Neural cell (in vitro differentiated cells): ENCODE measurements at regions not wholly inside any gene's neighbourhood (a gene's known extent, or its start where the extent isn't known, plus 50 kb on each side); places are given as distances from the start of the nearest gene placed in this dataset.

Source experiments
- H2AFZ ChIP-seq: fragments of 200-600, 300-800 bp; sonication (generic), shearing (Covaris generic); 2 replicates; pipeline ENCODE4 v1.6.0; 2014; ENCODE audit warnings: low read depth, mild to moderate bottlenecking, antibody characterized with exemption, low read length, moderate library complexity
- H3F3A ChIP-seq: fragments of 200-600 bp; shearing (Covaris generic); 2 replicates; pipeline ENCODE4 v1.6.1; 2016; ENCODE audit warnings: mild to moderate bottlenecking, moderate library complexity, mixed read lengths, antibody characterized with exemption, low read length; ENCODE audit not compliant: insufficient read depth, poor library complexity, severe bottlenecking
- H3K27ac ChIP-seq: fragments of 200-600, 300-800 bp; sonication (generic), shearing (Covaris generic); 2 replicates; pipeline ENCODE4 v1.5.1; 2014; ENCODE audit warnings: mild to moderate bottlenecking, low read length, moderate library complexity
- H3K27me3 ChIP-seq: fragments of 300-800, 200-600 bp; sonication (generic), shearing (Covaris generic); 2 replicates; pipeline ENCODE4 v1.6.0; 2014; ENCODE audit warnings: mild to moderate bottlenecking, low read depth, low read length, moderate library complexity; ENCODE audit not compliant: insufficient read depth
- H3K36me3 ChIP-seq: fragments of 300-800, 200-600 bp; sonication (generic), shearing (Covaris generic); 2 replicates; pipeline ENCODE4 v1.5.1; 2014; ENCODE audit warnings: mild to moderate bottlenecking, antibody characterized with exemption, low read length, moderate library complexity; ENCODE audit not compliant: insufficient read depth
- H3K4me2 ChIP-seq: fragments of 300-800, 200-600 bp; sonication (generic), shearing (Covaris generic); 2 replicates; pipeline ENCODE4 v1.6.0; 2014; ENCODE audit warnings: mild to moderate bottlenecking, low read length
- H3K4me3 ChIP-seq: fragments of 300-800, 200-600 bp; sonication (generic), shearing (Covaris generic); 2 replicates; pipeline ENCODE4 v1.5.1; 2014; ENCODE audit warnings: mild to moderate bottlenecking, low read length, moderate library complexity
- H3K79me2 ChIP-seq: fragments of 200-600 bp; shearing (Covaris generic); replicated peaks from 2 replicates; pipeline ENCODE4 v1.6.0; 2014; ENCODE audit warnings: mild to moderate bottlenecking, low read length, moderate library complexity; ENCODE audit not compliant: insufficient read depth
- H3K9ac ChIP-seq: fragments of 300-800, 200-600 bp; sonication (generic), shearing (Covaris generic); 2 replicates; pipeline ENCODE4 v1.6.1; 2016; ENCODE audit warnings: mild to moderate bottlenecking, low read length, mixed read lengths
- H3K9me2 ChIP-seq: fragments of 200-600 bp; shearing (Covaris generic); 2 replicates; pipeline ENCODE4 v1.6.1; 2016; ENCODE audit warnings: mild to moderate bottlenecking, low read length, mixed read lengths; ENCODE audit not compliant: insufficient read depth
- H3K9me3 ChIP-seq: fragments of 200-600, 300-800 bp; sonication (generic), shearing (Covaris generic); 2 replicates; pipeline ENCODE4 v1.6.1; 2016; ENCODE audit warnings: mild to moderate bottlenecking, mixed run types, low read length, moderate library complexity, mixed read lengths
- H4K20me1 ChIP-seq: fragments of 200-600 bp; shearing (Covaris generic); 2 replicates; pipeline ENCODE4 v1.6.1; 2016; ENCODE audit warnings: mild to moderate bottlenecking, mixed run types; ENCODE audit not compliant: insufficient read depth
- CTCF ChIP-seq: fragments of 450-650 bp; IDR thresholded peaks from 2 replicates; pipeline ENCODE4 v1.5.1; 2014; ENCODE audit warnings: antibody characterized with exemption, mild to moderate bottlenecking, moderate library complexity; ENCODE audit not compliant: poor library complexity, severe bottlenecking
- EP300 ChIP-seq: fragments of 450-650 bp; conservative IDR thresholded peaks from 2 replicates; pipeline ENCODE4 v1.6.1; 2014; ENCODE audit warnings: antibody characterized with exemption, mild to moderate bottlenecking, moderate library complexity; ENCODE audit not compliant: poor library complexity, severe bottlenecking
- EZH2 ChIP-seq: fragments of 200-600, 300-800 bp; shearing (Covaris generic), sonication (generic); IDR thresholded peaks from 2 replicates; pipeline ENCODE4 v1.6.1; 2014; ENCODE audit warnings: antibody characterized with exemption, low read length, borderline replicate concordance, mild to moderate bottlenecking; ENCODE audit not compliant: insufficient read depth, poor library complexity, severe bottlenecking
- MXI1 ChIP-seq: fragments of 450-650 bp; conservative IDR thresholded peaks from 2 replicates; pipeline ENCODE4 v1.6.1; 2014; ENCODE audit warnings: antibody characterized with exemption, mild to moderate bottlenecking; ENCODE audit not compliant: poor library complexity, severe bottlenecking
- POLR2AphosphoS5 ChIP-seq: IDR thresholded peaks from 2 replicates; pipeline ENCODE4 v1.6.1; 2012
- RAD21 ChIP-seq: fragments of 450-650 bp; conservative IDR thresholded peaks from 2 replicates; pipeline ENCODE4 v1.6.1; 2014; ENCODE audit warnings: antibody characterized with exemption, mild to moderate bottlenecking, moderate library complexity
- SMC3 ChIP-seq: fragments of 450-650 bp; conservative IDR thresholded peaks from 2 replicates; pipeline ENCODE4 v1.6.1; 2014; ENCODE audit warnings: antibody characterized with exemption, mild to moderate bottlenecking, moderate library complexity; ENCODE audit not compliant: poor library complexity
- TAF1 ChIP-seq: IDR thresholded peaks from 2 replicates; pipeline ENCODE4 v1.6.1; 2012; ENCODE audit warnings: low read depth
- TF ChIP-seq, protein P1 (sequence below): IDR thresholded peaks from 2 replicates; pipeline ENCODE4 v1.6.1; 2012; ENCODE audit warnings: borderline replicate concordance

GRCh38 chr14:44112774-44113460, 394.2 kb downstream of the FSCB start:
- TF ChIP-seq MXI1 (no peak), CTCF (no peak), TAF1 (no peak), EZH2 (no peak), POLR2AphosphoS5 (no peak), RAD21 (no peak), SMC3 (no peak), EP300 (no peak)
- TF ChIP-seq, protein P1, sequence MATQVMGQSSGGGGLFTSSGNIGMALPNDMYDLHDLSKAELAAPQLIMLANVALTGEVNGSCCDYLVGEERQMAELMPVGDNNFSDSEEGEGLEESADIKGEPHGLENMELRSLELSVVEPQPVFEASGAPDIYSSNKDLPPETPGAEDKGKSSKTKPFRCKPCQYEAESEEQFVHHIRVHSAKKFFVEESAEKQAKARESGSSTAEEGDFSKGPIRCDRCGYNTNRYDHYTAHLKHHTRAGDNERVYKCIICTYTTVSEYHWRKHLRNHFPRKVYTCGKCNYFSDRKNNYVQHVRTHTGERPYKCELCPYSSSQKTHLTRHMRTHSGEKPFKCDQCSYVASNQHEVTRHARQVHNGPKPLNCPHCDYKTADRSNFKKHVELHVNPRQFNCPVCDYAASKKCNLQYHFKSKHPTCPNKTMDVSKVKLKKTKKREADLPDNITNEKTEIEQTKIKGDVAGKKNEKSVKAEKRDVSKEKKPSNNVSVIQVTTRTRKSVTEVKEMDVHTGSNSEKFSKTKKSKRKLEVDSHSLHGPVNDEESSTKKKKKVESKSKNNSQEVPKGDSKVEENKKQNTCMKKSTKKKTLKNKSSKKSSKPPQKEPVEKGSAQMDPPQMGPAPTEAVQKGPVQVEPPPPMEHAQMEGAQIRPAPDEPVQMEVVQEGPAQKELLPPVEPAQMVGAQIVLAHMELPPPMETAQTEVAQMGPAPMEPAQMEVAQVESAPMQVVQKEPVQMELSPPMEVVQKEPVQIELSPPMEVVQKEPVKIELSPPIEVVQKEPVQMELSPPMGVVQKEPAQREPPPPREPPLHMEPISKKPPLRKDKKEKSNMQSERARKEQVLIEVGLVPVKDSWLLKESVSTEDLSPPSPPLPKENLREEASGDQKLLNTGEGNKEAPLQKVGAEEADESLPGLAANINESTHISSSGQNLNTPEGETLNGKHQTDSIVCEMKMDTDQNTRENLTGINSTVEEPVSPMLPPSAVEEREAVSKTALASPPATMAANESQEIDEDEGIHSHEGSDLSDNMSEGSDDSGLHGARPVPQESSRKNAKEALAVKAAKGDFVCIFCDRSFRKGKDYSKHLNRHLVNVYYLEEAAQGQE = no peak
- Histone ChIP-seq H3K27ac (no peak overlapping the region), H3K27me3 (no peaks in the 10 kb centered on the region), H3F3A (no peaks in the 10 kb centered on the region), H3K36me3 (no peaks in the 10 kb centered on the region), H3K79me2 (no peaks in the 10 kb centered on the region), H3K9me2 (no peaks in the 10 kb centered on the region), H3K4me2 (no peak overlapping the region), H3K4me3 (no peak overlapping the region), H2AFZ (no peak overlapping the region), H3K9me3 (peaks cover 7% of the 10 kb centered on the region), H3K9ac (no peak overlapping the region), H4K20me1 (no peaks in the 10 kb centered on the region)

DNA sequence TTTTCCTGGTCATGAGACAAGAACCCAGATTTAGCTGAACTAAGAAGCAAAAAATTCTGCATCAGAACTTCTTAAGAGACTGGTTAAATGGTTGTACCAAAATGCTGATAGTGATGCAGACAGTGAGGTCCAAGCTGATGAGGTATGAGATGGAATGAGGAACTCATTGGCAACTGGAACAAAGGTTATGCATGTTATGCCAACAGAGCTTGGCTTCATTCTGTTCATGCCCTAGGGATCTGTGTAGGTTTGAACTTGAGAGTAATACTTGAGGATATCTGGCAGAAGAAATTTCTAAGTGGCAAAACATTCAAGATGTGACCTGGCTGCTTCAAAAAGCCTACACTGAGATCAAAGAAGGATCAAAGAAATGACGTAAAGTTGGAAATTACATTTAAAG, 398.0 kb downstream of the FSCB start:
- Histone ChIP-seq H3K27me3 (no peaks in the 10 kb centered on the region), H3K79me2 (no peaks in the 10 kb centered on the region), H2AFZ (no peak overlapping the region), H3K9me3 (peaks cover 7% of the 10 kb centered on the region), H3K4me3 (no peak overlapping the region), H4K20me1 (no peaks in the 10 kb centered on the region), H3K27ac (no peak overlapping the region), H3K9me2 (no peaks in the 10 kb centered on the region), H3K9ac (no peak overlapping the region), H3K36me3 (no peaks in the 10 kb centered on the region), H3F3A (no peaks in the 10 kb centered on the region), H3K4me2 (no peak overlapping the region)
- no peak for TF ChIP-seq MXI1
- TF ChIP-seq CTCF = no peak
- TF ChIP-seq, protein P1 = no peak
- TF ChIP-seq TAF1 = no peak
- no peak for TF ChIP-seq SMC3
- no peak for TF ChIP-seq EP300
- TF ChIP-seq EZH2 = no peak
- no peak for TF ChIP-seq POLR2AphosphoS5
- TF ChIP-seq RAD21 = no peak
